BE2C (cell line): ENCODE measurements at regions not wholly inside any gene's neighbourhood (a gene's known extent, or its start where the extent isn't known, plus 50 kb on each side); places are given as distances from the start of the nearest gene placed in this dataset.
"Not testable (repeated sequence)": the region's sequence is repeated elsewhere in the genome, so short reads cannot be mapped to it uniquely, and the experiment has no call there.

ENCODE experiments used
- DNase-seq: peaks from one replicate; pipeline ENCODE4 v3.0.0-alpha.2; 2020
- H3K27me3 ChIP-seq: fragments of 250-450 bp; sonication (Bioruptor Pico); 2 replicates; pipeline ENCODE4 v1.5.1; 2020; ENCODE audit warnings: mild to moderate bottlenecking
- H3K36me3 ChIP-seq: fragments of 250-450 bp; sonication (Bioruptor Pico); 2 replicates; pipeline ENCODE4 v1.5.1; 2020; ENCODE audit warnings: mild to moderate bottlenecking
- H3K4me1 ChIP-seq: fragments of 250-450 bp; sonication (Bioruptor Pico); 2 replicates; pipeline ENCODE4 v1.5.1; 2020
- H3K4me3 ChIP-seq: 2 replicates; pipeline ENCODE4 v1.5.1; 2011; ENCODE audit warnings: low read depth, low read length
- H3K9me3 ChIP-seq: fragments of 250-450 bp; sonication (Bioruptor Pico); 2 replicates; pipeline ENCODE4 v1.5.1; 2020
- CTCF ChIP-seq: IDR thresholded peaks from 2 replicates; pipeline ENCODE4 v1.5.1; 2012; ENCODE audit warnings: mild to moderate bottlenecking, low read depth, low read length

DNA sequence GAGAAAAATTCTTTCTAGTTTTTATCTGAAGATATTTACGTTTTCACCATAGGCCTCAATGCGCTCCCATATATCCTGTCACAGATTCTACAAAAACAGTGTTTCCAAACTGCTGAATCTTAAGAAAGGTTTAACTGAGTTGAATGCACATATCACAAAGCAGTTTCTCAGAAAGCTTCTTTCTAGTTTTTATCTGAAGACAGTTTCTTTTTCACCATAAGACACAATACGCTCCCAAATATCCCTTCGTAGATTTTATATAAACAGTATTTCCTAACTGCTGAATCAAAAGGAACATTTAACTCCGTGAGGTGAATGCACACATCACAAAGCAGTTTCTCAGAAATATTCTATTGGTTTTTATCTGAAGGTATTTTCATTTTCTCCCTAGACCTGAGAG lies 385.5 kb downstream of the ALG10 start:
- DNase-seq = no peak
- Histone ChIP-seq H3K4me3 (no peak overlapping the region), H3K9me3 (no peaks in the 10 kb centered on the region), H3K27me3 (no peaks in the 10 kb centered on the region), H3K4me1 (no peaks in the 10 kb centered on the region), H3K36me3 (no peaks in the 10 kb centered on the region)
- TF ChIP-seq CTCF = no peak

DNA sequence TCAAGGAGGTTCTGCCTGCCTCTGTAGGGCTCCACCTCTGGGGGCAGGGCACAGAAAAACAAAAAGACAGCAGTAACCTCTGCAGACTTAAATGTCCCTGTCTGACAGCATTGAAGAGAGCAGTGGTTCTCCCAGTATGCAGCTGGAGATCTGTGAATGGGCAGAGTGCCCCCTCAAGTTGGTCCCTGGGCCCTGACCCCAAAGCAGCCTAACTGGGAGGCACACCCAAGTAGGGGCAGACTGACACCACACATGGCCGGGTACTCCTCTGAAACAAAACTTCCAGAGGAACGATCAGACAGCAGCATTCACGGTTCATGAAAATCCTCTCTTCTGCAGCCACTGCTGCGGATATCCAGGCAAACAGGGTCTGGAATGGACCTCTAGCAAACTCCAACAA lies 409.2 kb downstream of the ALG10 start:
- not testable (repeated sequence) for H3K4me1 ChIP-seq, H3K9me3 ChIP-seq, DNase-seq, H3K36me3 ChIP-seq, H3K4me3 ChIP-seq, H3K27me3 ChIP-seq
